NCI-H1092 (cell line): ENCODE measurements at regions not wholly inside any gene's neighbourhood (a gene's known extent, or its start where the extent isn't known, plus 50 kb on each side); places are given as distances from the start of the nearest gene placed in this dataset.

Experiments used
- DNase-seq: peaks from one replicate; lab custom pipeline; 2025; lab: John Stamatoyannopoulos, UW

DNA sequence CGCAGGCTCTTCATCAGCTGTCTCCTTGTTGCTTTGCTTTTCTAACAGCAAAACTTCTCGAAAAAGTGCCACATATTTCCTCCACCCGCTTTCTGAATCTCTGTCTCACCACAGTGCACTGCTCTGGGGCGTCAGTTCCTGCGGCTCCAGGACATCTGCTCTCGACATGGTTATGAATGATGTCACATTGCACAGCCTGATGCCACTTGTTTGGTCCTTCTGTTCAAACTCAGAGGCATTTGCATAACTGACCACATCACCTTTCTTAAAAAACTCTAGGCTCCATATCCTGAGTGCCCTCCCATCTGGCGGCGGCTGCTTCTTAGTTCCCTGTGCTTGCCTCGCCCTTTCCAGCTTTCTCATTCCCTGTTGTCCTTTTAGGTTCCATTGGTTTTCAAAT lies 469.3 kb upstream of the COBL start:
- DNase-seq = no peak

DNA sequence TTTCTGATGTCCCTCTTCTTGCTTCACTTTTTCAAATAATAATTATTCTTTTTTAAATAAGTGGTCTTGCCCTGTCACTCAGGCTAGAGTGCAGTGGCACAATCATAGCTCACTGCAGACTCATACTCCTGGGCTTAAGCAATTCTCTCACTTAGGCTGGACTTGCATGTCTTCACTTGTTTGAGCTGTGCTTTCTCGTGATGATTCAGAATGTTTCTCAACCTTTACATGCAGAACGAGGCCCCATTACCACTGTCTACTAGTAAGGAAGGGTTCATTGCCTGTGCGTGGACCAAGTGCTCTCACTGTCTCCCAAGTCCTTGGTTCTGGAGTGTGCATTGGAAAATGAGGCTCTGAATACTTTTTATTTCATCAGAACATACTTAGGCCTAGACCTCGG lies 468.6 kb upstream of the COBL start:
- DNase-seq = no peak

DNA sequence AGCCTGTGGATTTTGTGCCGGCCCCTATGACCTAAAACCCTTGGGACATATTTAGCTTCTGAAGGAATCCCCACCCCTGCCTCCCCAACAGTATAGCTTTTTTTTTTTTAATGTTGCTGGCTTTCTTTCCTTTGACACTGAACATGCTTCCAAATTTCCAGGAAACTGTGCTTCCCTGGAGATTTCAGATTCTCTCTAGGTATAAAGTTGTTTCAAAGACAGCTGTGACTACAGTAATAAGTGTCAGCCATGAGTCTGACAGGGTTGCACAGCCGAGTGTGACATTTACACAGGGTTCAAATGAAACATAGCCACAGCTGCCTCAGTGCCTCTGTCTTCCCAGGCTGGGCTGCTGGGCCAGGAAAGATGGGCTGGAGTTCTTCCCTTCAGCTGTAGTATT lies 466.6 kb upstream of the COBL start:
- no peak for DNase-seq

DNA sequence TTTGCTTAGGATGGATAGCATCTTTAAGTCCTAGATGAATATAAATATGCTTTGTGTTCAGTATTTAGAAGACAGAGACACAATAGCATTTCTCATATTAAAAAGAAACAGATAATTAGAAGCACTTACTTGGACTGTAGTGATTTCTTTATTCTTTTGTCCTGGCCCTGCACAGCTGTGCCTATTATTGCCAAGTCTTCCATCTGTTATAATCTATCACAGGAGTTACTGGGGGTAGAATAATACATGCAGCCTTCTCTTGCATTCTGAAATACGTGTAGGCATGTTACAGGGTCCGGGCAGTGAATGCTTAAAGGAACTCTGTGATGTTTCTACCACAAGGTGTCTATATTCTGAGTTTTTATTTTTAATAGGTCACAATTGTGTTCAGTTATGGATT lies 461.5 kb upstream of the COBL start:
- DNase-seq = no peak

DNA sequence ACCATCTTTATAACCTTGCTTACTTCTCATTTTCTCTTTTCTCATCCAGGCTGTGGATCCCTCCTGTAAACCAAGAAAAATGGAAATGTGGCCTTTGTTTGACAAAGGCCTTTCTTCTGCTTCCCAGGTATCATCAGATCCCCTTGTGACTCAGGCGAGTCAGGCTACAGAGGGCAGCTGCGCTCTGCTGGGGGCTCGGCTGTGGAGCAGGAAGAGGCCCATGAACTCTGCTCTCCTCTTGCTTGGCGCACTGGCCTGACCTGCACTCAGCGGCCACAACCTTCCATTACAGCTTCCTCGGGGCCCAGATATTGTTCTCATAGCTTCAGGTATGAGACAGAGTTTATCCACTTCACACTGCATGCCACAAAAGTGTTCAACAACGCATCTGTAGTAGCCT lies 457.6 kb upstream of the COBL start:
- DNase-seq = no peak

DNA sequence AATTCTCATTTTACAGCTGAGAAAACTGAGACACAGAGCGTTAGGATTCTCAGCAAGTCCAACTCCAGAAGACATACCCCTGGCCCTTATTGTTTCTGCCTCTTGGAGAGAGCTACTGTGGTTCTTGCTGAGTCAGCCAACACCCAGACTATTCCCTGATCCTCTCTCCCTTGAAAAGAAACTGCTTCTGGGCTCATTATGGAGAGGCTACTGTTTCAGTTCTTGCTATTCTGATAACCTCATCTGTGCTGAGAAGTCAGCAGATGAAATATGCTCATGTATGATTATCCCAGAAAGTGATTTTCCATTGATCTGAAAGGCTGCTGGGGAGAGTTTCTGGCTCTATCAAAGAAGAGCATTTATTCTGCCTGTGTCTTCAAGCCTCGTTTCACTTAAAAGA lies 455.6 kb upstream of the COBL start:
- DNase-seq = no peak

DNA sequence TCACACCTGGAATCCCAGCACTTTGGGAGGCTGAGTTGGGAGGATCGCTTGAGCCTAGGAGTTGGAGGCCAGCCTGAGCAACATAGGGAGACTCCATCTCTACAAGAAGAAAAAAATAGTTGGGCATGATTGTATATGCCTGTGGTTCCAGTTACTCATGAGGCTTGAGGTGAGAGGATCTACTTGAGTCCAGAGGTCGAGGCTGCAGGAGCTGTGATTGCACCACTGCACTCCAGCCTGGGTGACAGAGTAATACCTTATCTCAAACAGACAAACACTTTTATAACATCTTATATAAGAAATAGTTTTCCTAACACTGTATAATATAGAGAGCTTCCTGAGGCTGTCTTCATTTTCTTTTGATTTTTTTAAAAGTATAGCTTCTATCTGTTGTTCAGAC lies 448.4 kb upstream of the COBL start:
- no peak for DNase-seq

DNA sequence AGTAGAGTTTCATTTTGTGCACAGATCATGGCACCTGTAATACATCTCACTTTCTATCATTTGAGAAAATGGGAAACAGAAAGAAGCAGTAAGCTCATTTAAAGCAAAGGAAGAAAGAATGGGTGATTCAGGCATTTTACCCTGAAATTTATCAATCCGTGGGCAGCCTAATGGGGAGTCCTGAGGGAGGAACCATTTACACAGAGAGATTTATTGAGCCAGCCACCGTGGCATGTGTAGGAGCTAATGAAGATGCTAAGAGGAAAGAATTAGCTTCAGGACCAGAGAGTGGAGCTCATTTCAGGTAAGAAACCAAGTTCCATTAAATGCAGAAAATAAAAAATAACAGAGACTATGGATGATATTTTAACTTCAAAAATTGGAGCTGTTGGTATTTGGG lies 443.4 kb upstream of the COBL start:
- no peak for DNase-seq

DNA sequence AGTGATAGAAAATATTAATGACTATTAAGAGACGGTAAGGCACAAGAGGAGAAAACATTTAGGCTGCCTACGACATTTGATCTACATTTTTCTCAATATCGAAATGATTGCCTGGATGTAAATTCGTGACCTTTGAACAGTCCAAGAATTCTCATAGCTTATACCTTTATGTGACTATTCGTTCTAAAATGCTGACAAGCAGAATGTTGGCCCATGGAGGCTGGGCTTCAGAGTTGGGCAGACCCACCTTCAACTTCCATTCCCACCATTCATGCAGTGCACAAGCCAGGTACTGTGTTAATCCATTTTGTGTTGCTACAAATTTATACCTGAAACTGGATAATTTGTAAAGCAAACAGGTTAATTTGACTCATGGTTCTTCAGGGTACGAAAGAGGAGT lies 441.4 kb upstream of the COBL start:
- DNase-seq = no peak

DNA sequence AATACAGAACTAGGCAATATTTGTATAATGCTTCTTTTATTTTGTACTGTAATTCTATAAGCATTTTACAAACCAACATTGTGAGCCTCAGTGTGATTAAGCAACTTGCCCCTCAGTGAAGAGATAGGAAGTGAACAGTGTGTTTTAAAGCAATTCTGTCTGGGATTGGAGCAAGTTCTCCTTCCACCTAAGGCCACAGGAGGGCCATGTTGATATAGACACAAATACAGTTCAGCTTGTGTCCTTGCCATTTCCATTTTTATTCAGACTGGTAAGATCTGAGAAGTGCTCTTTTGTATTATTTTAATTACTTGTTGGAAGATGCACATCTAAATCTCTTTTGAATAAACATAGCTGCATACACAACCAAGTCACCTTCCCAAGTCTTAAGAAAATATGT lies 416.3 kb upstream of the COBL start:
- no peak for DNase-seq

DNA sequence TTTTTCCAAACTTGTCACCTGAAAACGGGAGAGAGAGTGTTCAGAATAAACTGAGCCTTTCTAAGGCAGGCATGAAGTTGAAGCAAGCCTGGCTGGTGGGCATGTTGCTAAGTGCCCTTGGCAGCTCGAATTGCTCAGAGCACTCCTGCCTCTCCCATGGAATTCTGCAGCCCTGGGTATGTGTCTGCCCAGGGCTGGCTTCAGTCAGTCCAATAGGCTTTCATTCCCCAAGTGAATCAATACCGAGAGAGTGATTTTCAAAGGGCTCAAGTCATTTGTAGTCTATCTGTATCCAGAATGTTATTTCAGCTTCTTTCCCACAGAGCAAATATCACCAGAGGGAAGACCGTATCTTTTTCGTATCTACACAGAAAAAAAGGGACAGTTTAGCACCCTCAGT lies 415.5 kb upstream of the COBL start:
- DNase-seq = no peak

DNA sequence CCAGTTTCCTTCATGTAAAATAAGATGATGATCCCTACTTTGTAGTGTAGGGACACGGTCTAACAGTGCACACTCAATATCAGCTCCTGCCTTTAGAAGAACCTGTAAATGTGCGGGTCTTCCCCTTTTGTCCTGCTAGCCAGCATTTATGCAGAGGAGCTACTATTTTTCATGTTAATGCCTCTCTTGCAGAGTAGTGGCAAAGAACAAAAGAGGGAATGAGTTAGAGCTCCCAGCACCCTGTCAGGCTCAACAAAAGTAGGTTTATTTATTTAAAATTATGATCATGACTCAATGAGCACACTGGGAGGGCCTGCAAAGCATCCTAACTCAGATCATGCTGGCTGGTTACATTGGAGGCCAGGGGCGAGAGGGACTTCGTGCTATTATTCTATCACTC lies 414.5 kb upstream of the COBL start:
- no peak for DNase-seq

DNA sequence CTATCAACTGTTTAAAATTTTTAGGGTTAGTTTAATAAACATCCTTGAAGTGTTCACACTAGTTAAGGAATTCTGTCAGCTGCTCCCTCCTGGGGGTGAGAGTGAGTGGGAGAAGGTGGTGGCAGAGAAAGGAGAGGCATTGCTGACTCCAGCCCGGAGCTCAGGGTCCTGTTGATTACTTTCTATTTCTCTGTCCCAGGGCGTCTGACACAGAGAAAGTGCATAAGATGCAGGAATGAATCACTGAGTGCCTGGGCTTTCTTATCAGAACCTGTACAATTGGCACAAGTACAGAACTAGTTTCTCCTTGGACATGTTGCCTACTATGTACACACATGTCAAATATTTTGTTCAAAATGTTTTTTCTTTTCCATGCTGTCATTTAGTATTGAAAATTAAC lies 410.8 kb upstream of the COBL start:
- DNase-seq = no peak

DNA sequence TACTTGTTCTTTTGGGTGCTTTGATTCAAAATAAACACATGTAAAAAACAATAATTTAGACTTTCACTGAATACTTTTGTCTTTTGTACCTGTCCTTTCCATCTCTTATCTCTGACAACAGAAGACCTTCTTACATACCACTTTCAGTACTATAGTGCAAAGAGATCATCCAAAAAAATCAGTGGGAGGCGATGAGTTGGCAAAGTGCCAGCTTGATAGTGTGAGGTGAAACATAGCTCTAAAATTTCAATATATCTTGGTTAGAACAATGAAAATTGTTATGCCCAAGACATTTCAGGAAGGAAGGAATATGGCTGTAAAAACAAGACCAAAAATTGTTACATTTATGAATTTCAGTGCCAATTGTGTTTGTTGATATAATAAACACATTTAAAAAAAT lies 390.2 kb upstream of the COBL start:
- no peak for DNase-seq

DNA sequence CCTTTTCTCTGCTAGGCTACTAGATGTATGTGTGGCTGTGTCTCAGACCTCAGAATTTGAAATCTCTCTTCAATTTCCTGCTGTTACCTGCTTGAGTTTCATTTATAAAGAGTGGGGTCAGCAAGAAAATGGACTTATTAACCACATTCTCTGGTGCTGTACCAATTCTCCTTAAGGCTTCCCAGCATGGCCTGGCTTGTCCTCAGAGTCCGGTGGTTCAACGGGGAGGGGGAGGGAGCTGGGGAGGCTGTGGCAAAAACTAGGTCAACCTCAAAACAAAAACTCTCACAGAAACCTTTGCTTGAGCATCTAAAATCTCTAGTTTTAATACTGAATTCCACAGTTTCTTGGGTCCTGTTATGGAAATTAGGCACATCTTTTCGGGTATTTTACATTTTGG lies 389.1 kb upstream of the COBL start:
- no peak for DNase-seq

DNA sequence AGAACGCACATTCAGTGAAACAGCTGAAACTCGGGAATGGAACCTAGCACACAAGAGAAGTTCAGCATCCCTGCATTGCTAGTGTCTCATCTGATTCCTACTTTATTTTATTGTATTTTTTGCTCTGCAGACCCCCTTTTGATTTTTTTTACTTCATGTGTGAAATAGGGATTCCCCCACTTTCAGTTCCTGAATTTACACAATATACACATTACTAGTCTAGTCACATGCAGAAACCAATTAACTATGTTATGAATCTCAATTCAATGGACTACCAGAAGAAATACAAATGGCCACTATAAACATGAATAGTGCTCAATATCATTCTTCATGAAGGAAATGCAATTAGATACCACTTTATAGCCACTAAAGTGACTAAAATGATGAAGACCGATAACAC lies 386.1 kb upstream of the COBL start:
- no peak for DNase-seq

DNA sequence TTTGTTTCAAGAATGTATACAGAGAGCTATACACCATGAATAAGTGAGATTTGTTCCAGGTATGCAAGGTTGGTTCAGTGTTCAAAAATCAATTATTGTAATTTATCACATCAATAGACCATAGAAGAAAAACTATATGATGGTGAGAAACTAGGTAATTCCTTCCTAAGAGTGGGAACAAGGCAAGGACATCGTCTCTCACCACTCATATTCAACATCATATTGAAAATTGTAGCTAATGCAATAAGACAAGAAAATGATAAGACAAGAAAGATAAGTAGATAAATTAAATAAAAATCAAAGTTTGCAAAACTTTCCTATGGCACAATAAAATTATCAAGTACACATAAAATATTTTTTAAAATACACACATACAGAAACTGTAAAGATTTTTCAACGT lies 385.3 kb upstream of the COBL start:
- no peak for DNase-seq

DNA sequence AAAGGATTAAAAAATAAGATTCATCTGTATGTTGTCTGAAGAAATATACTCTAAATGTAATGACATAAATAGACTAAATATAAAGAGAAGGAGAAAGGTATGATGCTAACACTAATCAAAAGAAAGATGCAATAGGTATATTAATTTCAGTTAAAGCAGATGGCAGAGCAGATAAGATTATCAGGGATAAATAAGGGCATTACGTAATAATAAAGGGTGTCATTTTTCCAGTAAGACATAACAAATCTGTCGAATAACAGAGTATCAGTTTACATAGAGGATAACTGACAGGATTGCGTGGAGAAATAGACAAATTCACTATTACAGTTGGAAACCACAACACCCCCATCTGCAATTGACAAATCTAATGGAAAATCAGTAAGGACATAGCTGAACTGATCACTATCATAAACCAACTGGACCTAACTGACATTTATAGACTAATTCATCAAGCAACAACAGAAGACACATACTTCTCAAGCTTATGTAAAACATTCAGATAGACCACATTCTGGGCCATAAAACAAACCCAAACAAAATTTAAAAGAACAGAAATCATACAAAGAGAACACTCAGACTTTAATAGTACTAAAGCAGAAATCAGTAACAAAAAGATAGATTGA lies 384.1 kb upstream of the COBL start:
- no peak for DNase-seq

DNA sequence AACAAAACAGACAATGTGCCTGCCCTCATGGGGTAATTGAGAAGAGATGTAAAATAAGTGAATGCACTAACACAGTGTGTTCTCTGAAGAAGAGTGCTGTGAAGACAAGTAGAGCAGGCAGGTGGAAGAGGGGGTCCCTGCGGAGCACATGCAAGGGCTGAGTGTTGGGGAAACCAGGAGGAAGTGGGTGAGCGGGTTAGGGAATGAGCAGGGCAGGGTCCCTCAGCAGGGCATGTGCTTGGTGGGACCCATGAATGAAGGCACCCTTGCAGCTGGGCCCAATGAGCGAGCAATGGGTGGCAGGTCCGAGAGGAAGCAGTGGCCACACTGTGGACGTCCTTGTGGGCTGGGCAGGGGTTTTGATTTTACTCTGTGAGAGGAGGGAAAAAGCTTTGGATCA lies 376.6 kb upstream of the COBL start:
- no peak for DNase-seq

DNA sequence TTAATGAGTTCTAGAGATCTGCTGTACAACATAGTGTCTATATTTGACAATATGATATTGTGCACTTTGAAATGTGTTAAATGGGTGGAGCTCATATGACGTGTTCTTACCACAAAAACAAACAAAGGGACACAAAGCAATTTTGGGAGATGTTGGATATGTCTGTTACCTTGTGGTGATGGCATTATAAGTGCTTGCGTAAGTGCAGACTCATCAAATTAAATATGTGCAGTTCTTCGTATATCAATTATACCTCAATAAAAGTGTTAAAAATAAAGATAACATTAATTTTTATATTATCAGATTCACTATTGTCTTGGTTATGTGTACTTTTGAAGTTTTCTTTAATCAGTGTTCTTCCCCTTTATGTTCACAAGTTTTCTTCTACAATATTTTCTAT lies 372.9 kb upstream of the COBL start:
- no peak for DNase-seq

DNA sequence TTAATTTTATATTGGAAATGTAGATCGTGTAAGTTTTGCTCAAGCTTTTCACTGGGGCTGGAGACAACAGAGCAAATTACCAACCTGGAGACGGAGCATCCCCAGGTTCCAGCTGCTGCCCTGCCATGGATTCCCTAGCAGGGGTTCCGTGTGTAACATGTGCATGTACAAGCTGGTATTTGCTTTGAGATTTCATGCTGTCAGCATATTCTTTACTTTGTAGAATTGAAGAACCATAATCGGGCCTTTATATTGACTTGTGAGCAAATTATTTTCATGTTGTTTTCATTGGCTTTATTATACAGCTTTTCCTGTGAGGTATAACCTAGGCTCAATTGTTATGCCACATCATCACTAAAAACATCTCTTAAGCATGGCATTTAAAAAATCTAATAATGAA lies 369.2 kb upstream of the COBL start:
- DNase-seq = no peak

DNA sequence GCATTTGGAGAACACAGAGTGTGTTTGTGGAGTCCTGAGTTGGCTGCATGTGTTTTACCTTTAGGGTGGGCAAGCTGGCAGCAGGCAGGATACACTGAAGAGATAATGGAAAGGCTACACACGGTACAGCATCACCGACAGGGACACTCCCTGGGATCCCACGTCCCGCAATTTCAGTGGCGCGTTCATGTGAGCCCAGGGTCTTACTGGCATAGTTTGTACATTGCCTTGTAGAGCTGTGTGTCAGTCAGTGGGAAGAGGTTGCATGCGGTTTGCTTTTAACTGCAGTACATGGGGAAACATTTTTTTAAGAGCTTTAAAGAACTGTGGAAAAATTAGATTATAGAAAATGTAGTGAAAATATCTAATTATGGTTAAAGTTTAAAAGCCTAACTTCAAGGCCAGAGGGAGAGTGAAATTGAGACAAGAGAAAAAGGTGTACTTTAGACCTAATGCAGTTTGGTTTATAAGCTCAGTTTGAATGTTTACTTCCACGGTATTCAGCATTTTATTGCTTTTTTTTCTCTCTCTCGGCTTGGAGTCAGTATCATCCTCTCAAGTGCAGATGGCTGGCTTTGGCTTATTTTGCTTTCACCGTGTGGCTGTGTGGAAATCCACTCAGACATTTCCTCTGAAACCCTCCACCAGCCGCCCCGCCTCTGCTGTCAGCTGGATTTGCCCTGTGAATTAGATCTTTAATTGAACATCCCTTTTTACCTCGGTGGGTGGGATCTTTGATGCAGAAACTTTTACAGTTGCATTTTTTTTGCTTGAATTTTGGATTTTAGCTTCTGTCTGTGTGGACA lies 364.2 kb upstream of the COBL start:
- no peak for DNase-seq

DNA sequence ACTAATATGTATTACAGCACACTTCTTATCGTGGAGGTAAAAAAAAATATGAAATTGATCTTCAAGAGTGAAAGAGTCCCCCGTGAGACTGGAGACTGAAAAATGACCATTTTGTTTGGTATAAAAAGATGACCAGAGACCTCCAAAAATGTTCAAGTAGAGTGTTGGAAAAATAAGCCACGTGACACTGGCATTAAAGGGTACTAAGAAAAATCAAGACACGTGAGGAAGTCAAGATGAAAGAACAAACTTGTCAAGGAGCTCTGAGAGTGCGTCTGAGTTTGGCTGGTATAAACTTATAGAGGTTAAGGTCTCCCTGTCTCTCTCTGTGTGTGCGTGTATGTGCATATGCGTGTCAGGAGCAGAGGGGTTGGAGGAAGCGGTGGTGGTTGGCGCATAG lies 362.7 kb upstream of the COBL start:
- DNase-seq = no peak

DNA sequence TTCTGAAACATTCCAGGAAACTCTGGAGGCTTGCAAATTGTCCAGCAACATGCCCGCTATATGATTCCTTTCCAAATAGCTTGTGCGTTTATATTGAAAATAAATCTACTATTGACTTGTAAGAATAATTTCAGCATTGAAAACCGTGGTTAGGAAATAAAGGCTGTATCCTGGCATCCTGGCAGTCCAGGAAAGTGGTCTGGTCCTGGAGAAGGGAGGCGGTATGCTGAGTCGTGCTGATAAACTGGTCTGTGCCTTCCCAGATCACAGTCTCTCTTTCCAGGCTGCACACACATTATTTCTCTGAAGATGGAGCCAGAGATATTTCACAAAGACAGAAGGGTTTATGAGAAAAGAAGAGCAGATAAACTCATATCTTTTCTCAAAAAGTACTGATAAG lies 350.1 kb upstream of the COBL start:
- DNase-seq = no peak
